ENCODE measurements at regions not wholly inside any gene's neighbourhood (a gene's known extent, or its start where the extent isn't known, plus 50 kb on each side); places are given as distances from the start of the nearest gene placed in this dataset.

DNA sequence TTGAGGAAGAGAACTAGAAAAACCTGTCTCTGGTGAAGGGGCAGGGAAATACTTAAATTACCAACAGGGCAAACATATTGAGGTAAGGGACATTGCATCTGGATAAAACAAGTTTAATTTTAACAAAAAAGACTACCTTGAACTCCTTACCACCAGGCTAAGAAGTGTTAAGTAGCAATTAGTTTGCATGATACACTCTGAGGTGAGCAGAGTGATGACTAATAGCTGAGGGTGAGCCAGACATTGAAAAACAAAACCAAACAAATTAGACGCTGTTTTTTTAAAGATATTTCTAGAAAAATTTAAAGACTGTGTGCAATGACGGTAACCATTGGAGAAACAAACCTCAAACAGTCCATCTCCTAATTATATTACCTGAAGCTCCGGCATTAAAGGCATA is 105.9 kb downstream of the ANKRD7 start:
- Mint-ChIP-seq H3K27ac (peak overlapping the region; percentile 4; the same call in 1 of the 2 replicates), H3K36me3 (ENCODE audit: low read depth) (no peaks in the 10 kb centered on the region), H3K4me1 (peaks cover 14% of the 10 kb centered on the region), H3K27me3 (ENCODE audit: insufficient read depth, low read depth, poor library complexity) (peaks cover 2% of the 10 kb centered on the region), H3K9me3 (no peaks in the 10 kb centered on the region), H3K4me3 (no peak overlapping the region)
- Histone ChIP-seq H3K79me2 (replicated peaks; ENCODE audit: insufficient read depth) (no peaks in the 10 kb centered on the region), H3K36me3 (ENCODE audit: insufficient read depth) (no peaks in the 10 kb centered on the region), H2AFZ (peak overlapping the region; percentile 23; the same call in 1 of the 2 replicates), H3K4me1 (ENCODE audit: insufficient read depth) (peaks cover 6% of the 10 kb centered on the region; the same call in 1 of the 2 replicates), H3K4me3 (no peak overlapping the region), H3K27me3 (ENCODE audit: insufficient read depth) (no peaks in the 10 kb centered on the region), H3F3A (replicated peaks; ENCODE audit: low read depth) (no peaks in the 10 kb centered on the region), H3K9me2 (ENCODE audit: insufficient read depth) (no peaks in the 10 kb centered on the region), H3K27ac (ENCODE audit: low read depth) (no peak overlapping the region), H3K4me2 (no peak overlapping the region), H4K20me1 (replicated peaks; ENCODE audit: insufficient read depth) (no peaks in the 10 kb centered on the region)
- TF ChIP-seq, protein P1, sequence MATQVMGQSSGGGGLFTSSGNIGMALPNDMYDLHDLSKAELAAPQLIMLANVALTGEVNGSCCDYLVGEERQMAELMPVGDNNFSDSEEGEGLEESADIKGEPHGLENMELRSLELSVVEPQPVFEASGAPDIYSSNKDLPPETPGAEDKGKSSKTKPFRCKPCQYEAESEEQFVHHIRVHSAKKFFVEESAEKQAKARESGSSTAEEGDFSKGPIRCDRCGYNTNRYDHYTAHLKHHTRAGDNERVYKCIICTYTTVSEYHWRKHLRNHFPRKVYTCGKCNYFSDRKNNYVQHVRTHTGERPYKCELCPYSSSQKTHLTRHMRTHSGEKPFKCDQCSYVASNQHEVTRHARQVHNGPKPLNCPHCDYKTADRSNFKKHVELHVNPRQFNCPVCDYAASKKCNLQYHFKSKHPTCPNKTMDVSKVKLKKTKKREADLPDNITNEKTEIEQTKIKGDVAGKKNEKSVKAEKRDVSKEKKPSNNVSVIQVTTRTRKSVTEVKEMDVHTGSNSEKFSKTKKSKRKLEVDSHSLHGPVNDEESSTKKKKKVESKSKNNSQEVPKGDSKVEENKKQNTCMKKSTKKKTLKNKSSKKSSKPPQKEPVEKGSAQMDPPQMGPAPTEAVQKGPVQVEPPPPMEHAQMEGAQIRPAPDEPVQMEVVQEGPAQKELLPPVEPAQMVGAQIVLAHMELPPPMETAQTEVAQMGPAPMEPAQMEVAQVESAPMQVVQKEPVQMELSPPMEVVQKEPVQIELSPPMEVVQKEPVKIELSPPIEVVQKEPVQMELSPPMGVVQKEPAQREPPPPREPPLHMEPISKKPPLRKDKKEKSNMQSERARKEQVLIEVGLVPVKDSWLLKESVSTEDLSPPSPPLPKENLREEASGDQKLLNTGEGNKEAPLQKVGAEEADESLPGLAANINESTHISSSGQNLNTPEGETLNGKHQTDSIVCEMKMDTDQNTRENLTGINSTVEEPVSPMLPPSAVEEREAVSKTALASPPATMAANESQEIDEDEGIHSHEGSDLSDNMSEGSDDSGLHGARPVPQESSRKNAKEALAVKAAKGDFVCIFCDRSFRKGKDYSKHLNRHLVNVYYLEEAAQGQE (IDR thresholded peaks at IDR 0.05; ENCODE audit: unreplicated experiment) = no peak
- TF ChIP-seq, protein P2, sequence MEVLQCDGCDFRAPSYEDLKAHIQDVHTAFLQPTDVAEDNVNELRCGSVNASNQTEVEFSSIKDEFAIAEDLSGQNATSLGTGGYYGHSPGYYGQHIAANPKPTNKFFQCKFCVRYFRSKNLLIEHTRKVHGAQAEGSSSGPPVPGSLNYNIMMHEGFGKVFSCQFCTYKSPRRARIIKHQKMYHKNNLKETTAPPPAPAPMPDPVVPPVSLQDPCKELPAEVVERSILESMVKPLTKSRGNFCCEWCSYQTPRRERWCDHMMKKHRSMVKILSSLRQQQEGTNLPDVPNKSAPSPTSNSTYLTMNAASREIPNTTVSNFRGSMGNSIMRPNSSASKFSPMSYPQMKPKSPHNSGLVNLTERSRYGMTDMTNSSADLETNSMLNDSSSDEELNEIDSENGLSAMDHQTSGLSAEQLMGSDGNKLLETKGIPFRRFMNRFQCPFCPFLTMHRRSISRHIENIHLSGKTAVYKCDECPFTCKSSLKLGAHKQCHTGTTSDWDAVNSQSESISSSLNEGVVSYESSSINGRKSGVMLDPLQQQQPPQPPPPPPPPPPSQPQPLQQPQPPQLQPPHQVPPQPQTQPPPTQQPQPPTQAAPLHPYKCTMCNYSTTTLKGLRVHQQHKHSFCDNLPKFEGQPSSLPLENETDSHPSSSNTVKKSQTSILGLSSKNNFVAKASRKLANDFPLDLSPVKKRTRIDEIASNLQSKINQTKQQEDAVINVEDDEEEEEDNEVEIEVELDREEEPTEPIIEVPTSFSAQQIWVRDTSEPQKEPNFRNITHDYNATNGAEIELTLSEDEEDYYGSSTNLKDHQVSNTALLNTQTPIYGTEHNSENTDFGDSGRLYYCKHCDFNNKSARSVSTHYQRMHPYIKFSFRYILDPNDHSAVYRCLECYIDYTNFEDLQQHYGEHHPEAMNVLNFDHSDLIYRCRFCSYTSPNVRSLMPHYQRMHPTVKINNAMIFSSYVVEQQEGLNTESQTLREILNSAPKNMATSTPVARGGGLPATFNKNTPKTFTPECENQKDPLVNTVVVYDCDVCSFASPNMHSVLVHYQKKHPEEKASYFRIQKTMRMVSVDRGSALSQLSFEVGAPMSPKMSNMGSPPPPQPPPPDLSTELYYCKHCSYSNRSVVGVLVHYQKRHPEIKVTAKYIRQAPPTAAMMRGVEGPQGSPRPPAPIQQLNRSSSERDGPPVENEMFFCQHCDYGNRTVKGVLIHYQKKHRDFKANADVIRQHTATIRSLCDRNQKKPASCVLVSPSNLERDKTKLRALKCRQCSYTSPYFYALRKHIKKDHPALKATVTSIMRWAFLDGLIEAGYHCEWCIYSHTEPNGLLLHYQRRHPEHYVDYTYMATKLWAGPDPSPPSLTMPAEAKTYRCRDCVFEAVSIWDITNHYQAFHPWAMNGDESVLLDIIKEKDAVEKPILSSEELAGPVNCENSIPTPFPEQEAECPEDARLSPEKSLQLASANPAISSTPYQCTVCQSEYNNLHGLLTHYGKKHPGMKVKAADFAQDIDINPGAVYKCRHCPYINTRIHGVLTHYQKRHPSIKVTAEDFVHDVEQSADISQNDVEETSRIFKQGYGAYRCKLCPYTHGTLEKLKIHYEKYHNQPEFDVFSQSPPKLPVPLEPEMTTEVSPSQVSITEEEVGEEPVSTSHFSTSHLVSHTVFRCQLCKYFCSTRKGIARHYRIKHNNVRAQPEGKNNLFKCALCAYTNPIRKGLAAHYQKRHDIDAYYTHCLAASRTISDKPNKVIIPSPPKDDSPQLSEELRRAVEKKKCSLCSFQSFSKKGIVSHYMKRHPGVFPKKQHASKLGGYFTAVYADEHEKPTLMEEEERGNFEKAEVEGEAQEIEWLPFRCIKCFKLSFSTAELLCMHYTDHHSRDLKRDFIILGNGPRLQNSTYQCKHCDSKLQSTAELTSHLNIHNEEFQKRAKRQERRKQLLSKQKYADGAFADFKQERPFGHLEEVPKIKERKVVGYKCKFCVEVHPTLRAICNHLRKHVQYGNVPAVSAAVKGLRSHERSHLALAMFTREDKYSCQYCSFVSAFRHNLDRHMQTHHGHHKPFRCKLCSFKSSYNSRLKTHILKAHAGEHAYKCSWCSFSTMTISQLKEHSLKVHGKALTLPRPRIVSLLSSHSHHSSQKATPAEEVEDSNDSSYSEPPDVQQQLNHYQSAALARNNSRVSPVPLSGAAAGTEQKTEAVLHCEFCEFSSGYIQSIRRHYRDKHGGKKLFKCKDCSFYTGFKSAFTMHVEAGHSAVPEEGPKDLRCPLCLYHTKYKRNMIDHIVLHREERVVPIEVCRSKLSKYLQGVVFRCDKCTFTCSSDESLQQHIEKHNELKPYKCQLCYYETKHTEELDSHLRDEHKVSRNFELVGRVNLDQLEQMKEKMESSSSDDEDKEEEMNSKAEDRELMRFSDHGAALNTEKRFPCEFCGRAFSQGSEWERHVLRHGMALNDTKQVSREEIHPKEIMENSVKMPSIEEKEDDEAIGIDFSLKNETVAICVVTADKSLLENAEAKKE (CRISPR knock-in tag; IDR thresholded peaks at IDR 0.05) = no peak
- TF ChIP-seq POLR2AphosphoS5 (IDR thresholded peaks at IDR 0.05; ENCODE audit: low read depth) = no peak
- no peak for TF ChIP-seq ZNF114 (CRISPR knock-in tag; IDR thresholded peaks at IDR 0.05)
- TF ChIP-seq CREB1 (CRISPR knock-in tag; IDR thresholded peaks at IDR 0.05; ENCODE audit: low read depth) = no peak
- DNase-seq (ENCODE audit: low spot score) (no peak), ATAC-seq (no peak)

Measured in GM23338 (cell line).